GM12875 (cell line): ENCODE measurements at regions not wholly inside any gene's neighbourhood (a gene's known extent, or its start where the extent isn't known, plus 50 kb on each side); places are given as distances from the start of the nearest gene placed in this dataset.
"Not testable (repeated sequence)": the region's sequence is repeated elsewhere in the genome, so short reads cannot be mapped to it uniquely, and the experiment has no call there.

Experiments
- H3K4me3 ChIP-seq: one replicate; pipeline ENCODE4 v1.5.1; 2011; ENCODE audit warnings: low read depth, low read length, control low read depth
- TF ChIP-seq, protein P1 (sequence below): IDR thresholded peaks from 2 replicates; pipeline ENCODE4 v1.5.1; 2011; ENCODE audit warnings: low read depth, mild to moderate bottlenecking, control low read depth, inconsistent platforms, low read length, moderate library complexity, borderline replicate concordance; ENCODE audit not compliant: insufficient read depth

- H3K4me3 ChIP-seq = no peak overlapping the region
- TF ChIP-seq, protein P1, sequence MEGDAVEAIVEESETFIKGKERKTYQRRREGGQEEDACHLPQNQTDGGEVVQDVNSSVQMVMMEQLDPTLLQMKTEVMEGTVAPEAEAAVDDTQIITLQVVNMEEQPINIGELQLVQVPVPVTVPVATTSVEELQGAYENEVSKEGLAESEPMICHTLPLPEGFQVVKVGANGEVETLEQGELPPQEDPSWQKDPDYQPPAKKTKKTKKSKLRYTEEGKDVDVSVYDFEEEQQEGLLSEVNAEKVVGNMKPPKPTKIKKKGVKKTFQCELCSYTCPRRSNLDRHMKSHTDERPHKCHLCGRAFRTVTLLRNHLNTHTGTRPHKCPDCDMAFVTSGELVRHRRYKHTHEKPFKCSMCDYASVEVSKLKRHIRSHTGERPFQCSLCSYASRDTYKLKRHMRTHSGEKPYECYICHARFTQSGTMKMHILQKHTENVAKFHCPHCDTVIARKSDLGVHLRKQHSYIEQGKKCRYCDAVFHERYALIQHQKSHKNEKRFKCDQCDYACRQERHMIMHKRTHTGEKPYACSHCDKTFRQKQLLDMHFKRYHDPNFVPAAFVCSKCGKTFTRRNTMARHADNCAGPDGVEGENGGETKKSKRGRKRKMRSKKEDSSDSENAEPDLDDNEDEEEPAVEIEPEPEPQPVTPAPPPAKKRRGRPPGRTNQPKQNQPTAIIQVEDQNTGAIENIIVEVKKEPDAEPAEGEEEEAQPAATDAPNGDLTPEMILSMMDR = no peak
These were observed 96.0 kb downstream of the GPR85 start for GRCh38 chr7:112990624-112991023.

DNA sequence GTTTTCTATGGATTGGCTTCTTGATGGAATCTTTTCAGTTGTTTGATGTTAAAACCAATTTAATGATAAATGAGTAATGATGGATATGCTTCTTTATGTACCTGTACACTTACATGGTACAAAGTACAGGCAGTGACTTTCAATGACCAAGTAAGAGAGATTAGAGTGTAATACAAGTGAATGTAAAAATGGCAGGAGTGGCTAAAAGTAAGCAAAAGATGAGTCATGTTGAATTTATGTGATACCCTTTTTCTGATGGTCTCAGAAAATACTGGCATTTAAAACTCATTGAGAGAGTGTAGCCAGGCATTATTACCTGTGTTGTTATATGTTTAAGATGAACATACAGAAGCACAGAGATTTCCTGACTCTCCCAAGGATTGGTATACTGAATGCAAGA, 97.1 kb downstream of the GPR85 start:
- H3K4me3 ChIP-seq = no peak overlapping the region
- TF ChIP-seq, protein P1 = no peak

- no peak overlapping the region for H3K4me3 ChIP-seq
- TF ChIP-seq, protein P1 = no peak
These were observed 99.5 kb downstream of the GPR85 start for GRCh38 chr7:112987171-112987570.

DNA sequence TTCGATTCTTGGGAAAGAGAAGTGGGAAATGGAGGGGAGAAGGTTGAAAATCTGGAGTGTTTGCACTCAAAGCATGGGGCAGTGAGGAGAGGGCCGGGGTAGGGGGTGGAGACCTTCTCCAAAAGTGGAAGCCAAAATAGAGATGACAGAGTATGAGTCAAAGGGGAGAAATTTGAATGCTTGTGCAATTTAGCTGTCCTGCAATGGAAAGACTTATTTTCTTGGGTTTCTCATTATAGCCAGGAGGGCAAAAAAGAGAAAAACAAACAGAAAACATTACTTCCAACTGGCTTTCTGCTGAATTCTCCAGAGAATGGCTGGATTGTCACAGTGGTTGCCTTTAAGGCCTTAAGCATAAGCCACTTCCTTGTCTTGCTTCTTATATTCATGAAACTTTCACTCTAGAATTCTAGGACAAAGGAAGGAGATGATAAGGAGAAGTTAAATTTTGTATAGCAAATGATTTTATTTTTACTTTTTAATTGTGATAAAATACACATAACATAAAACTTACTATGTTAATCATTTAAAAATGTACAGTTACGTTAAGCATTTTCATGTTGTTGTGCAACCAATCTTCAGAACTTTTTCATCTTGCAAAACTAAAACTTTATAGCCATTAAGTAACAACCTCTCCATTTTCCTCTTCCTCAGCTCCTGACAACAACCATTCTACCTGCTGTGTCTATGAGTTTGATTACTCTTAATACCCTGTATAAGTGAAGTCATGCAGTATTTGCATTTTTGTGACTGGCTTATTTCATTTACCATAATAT, 100.2 kb downstream of the GPR85 start:
- TF ChIP-seq, protein P1 = no peak
- H3K4me3 ChIP-seq = no peak overlapping the region

- TF ChIP-seq, protein P1 = no peak
- H3K4me3 ChIP-seq = no peak overlapping the region
These were observed 101.1 kb downstream of the GPR85 start for GRCh38 chr7:112985377-112985987.

DNA sequence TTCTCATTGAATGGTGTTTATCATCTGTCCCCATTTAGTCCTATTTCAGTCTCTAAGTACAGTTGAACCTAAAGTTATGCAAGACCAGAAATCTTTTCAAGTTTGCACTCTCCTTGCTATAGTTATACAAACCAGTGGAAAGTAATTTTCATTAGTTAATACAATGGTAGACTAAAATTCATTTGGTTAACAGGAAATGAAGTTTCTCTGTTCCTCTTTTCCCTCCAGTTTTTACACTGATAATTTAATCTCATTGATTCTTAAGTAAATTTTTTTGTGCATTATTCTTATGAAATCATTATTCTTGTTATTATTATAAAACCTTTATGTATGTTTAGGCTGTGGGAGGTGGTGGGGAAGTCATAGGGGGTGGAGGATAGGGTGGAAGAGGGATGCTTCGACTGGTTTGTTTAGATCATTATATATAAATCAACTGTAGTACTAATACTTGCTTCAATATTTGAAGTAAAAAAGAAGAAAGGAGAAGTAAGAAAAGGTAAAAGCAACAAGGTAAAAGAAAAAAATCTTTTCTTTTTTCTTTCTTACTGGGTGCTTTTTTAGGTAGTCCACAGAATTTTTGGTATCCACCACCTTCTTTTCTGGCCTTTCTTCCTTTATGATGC, 104.1 kb downstream of the GPR85 start:
- no peak overlapping the region for H3K4me3 ChIP-seq
- TF ChIP-seq, protein P1 = no peak

DNA sequence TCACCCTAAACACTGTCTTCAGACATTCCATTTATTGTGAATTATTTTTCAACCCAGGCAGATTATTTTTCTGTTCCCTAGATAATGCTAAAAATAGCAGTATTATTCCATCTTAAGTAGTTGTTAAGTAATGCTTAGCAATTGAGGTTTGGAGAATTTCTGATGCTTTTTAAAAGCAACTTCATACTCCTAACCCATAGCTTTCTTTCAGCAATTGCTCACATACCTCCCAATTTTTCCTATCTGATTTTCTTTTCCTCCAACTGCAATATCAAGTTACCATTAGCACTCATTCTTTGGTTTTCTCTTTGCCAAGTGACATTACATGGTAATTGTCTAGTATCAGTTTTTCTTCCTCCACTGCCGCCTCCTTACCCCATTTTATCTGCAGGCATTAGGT, 104.7 kb downstream of the GPR85 start:
- H3K4me3 ChIP-seq = no peak overlapping the region
- TF ChIP-seq, protein P1 = no peak

GRCh38 chr7:112979055-112979454, 107.6 kb downstream of the GPR85 start:
- not testable (repeated sequence) for H3K4me3 ChIP-seq

GRCh38 chr7:112977244-112977955, 109.2 kb downstream of the GPR85 start:
- H3K4me3 ChIP-seq = not testable (repeated sequence)
